GM23338 (cell line): ENCODE measurements at regions not wholly inside any gene's neighbourhood (a gene's known extent, or its start where the extent isn't known, plus 50 kb on each side); places are given as distances from the start of the nearest gene placed in this dataset.

Experiments used
- CREB1 ChIP-seq: fragments of 250-450 bp; sonication (Bioruptor Pico); IDR thresholded peaks from 2 replicates; pipeline ENCODE4 v1.5.0; 2020; ENCODE audit warnings: low read depth, mild to moderate bottlenecking, moderate library complexity
- CTCF ChIP-seq, 2 experiments: fragments of 200-600 bp in 1 of 2; sonication (generic) in 1 of 2; conservative IDR thresholded peaks; 2 replicates each; pipeline versions ENCODE4 v1.5.1 to v1.6.1; 2016 to 2017; ENCODE audit warnings: antibody characterized with exemption in 2 of 2, low read depth in 2 of 2, mild to moderate bottlenecking in 2 of 2, moderate library complexity in 1 of 2
- EZH2phosphoT487 ChIP-seq: fragments of 200-600 bp; sonication (generic); IDR thresholded peaks from one replicate; pipeline ENCODE4 v1.8.1; 2018; ENCODE audit warnings: antibody characterized with exemption; ENCODE audit not compliant: unreplicated experiment
- POLR2AphosphoS5 ChIP-seq: IDR thresholded peaks from 2 replicates; pipeline ENCODE4 v1.6.1; 2016; ENCODE audit warnings: antibody characterized with exemption, low read depth
- REST ChIP-seq: IDR thresholded peaks from one replicate; pipeline ENCODE4 v1.6.1; 2018; ENCODE audit warnings: antibody characterized with exemption; ENCODE audit not compliant: unreplicated experiment

- TF ChIP-seq CTCF (conservative IDR thresholded peaks at IDR 0.05; ENCODE audit: low read depth in 2 of 2) (no peak), REST (no peak), CREB1 (CRISPR knock-in tag) (no peak), EZH2phosphoT487 (no peak), POLR2AphosphoS5 (no peak)
Measured at GRCh38 chr1:195569934-195570333, 1038.3 kb downstream of the KCNT2 start.
